ENCODE measurements at regions not wholly inside any gene's neighbourhood (a gene's known extent, or its start where the extent isn't known, plus 50 kb on each side); places are given as distances from the start of the nearest gene placed in this dataset.

GRCh38 chr3:159458010-159458409 is 530.6 kb upstream of the IL12A start:
- Histone ChIP-seq H3K27me3 (replicated peaks; ENCODE audit: insufficient read depth) (no peaks in the 10 kb centered on the region), H3K4me3 (no peak overlapping the region), H3K36me3 (no peaks in the 10 kb centered on the region), H3K27ac (no peak overlapping the region), H3K4me1 (replicated peaks) (no peaks in the 10 kb centered on the region), H3K9me3 (no peaks in the 10 kb centered on the region)
- intact Hi-C loops (cut with DNase I) = no loop called here
- WGBS = 56% methylated on average over 2 of the region's 2 CpGs
- DNase-seq (ENCODE audit: low spot score) = no peak
- TF ChIP-seq CTCF (IDR thresholded peaks at IDR 0.05) (no peak), POLR2A (IDR thresholded peaks at IDR 0.05) (no peak), POLR2AphosphoS5 (IDR thresholded peaks at IDR 0.05) (no peak)

GRCh38 chr3:159458982-159459381 is 529.7 kb upstream of the IL12A start:
- no peaks in the 10 kb centered on the region for H3K9me3 ChIP-seq
- WGBS = 67% methylated on average over 2 of the region's 2 CpGs
- no peak for DNase-seq (ENCODE audit: low spot score)
- no peaks in the 10 kb centered on the region for H3K36me3 ChIP-seq
- TF ChIP-seq POLR2A (IDR thresholded peaks at IDR 0.05) = no peak
- TF ChIP-seq POLR2AphosphoS5 (IDR thresholded peaks at IDR 0.05) = no peak
- TF ChIP-seq CTCF (IDR thresholded peaks at IDR 0.05) = no peak
- no peaks in the 10 kb centered on the region for H3K27me3 ChIP-seq (replicated peaks; ENCODE audit: insufficient read depth)
- H3K4me3 ChIP-seq = no peak overlapping the region
- no peak overlapping the region for H3K27ac ChIP-seq
- intact Hi-C loops (cut with DNase I) = no loop called here
- H3K4me1 ChIP-seq (replicated peaks) = no peaks in the 10 kb centered on the region

- Histone ChIP-seq H3K27ac (no peak overlapping the region), H3K4me3 (no peak overlapping the region), H3K4me1 (replicated peaks) (no peaks in the 10 kb centered on the region), H3K27me3 (replicated peaks; ENCODE audit: insufficient read depth) (no peaks in the 10 kb centered on the region), H3K36me3 (no peaks in the 10 kb centered on the region), H3K9me3 (no peaks in the 10 kb centered on the region)
- 62% methylated on average over 4 of the region's 4 CpGs for WGBS
- intact Hi-C loops (cut with DNase I) = no loop called here
- no peak for DNase-seq (ENCODE audit: low spot score)
- TF ChIP-seq CTCF (IDR thresholded peaks at IDR 0.05) = no peak
- no peak for TF ChIP-seq POLR2AphosphoS5 (IDR thresholded peaks at IDR 0.05)
- TF ChIP-seq POLR2A (IDR thresholded peaks at IDR 0.05) = no peak
Measured at GRCh38 chr3:159472611-159473010, 516.0 kb upstream of the IL12A start.

GRCh38 chr3:159473206-159473605 is 515.4 kb upstream of the IL12A start:
- intact Hi-C loops (cut with DNase I) = no loop called here
- no peak for DNase-seq (ENCODE audit: low spot score)
- Histone ChIP-seq H3K9me3 (no peaks in the 10 kb centered on the region), H3K27ac (no peak overlapping the region), H3K4me3 (no peak overlapping the region), H3K36me3 (no peaks in the 10 kb centered on the region), H3K27me3 (replicated peaks; ENCODE audit: insufficient read depth) (no peaks in the 10 kb centered on the region), H3K4me1 (replicated peaks) (no peaks in the 10 kb centered on the region)
- WGBS = 89% methylated on average over 1 of the region's 1 CpG
- no peak for TF ChIP-seq POLR2AphosphoS5 (IDR thresholded peaks at IDR 0.05)
- no peak for TF ChIP-seq CTCF (IDR thresholded peaks at IDR 0.05)
- no peak for TF ChIP-seq POLR2A (IDR thresholded peaks at IDR 0.05)

GRCh38 chr3:159480046-159480445 is 508.6 kb upstream of the IL12A start:
- H3K4me1 ChIP-seq (replicated peaks) = no peaks in the 10 kb centered on the region
- no peaks in the 10 kb centered on the region for H3K36me3 ChIP-seq
- intact Hi-C loops (cut with DNase I) = no loop called here
- no peaks in the 10 kb centered on the region for H3K27me3 ChIP-seq (replicated peaks; ENCODE audit: insufficient read depth)
- TF ChIP-seq CTCF (IDR thresholded peaks at IDR 0.05) = no peak
- no peak for TF ChIP-seq POLR2AphosphoS5 (IDR thresholded peaks at IDR 0.05)
- no peak for TF ChIP-seq POLR2A (IDR thresholded peaks at IDR 0.05)
- DNase-seq (ENCODE audit: low spot score) = no peak
- H3K4me3 ChIP-seq = no peak overlapping the region
- H3K9me3 ChIP-seq = no peaks in the 10 kb centered on the region
- H3K27ac ChIP-seq = no peak overlapping the region
